Cardiac muscle cell (in vitro differentiated cells and primary cell): ENCODE measurements at regions not wholly inside any gene's neighbourhood (a gene's known extent, or its start where the extent isn't known, plus 50 kb on each side); places are given as distances from the start of the nearest gene placed in this dataset.

ENCODE experiments used
- DNase-seq, 2 donors: peaks; one replicate each; pipeline versions ENCODE4 v3.0.0 to v3.0.0-alpha.2; 2010 to 2017; ENCODE audit warnings: low read depth in 1 of 2, low spot score in 1 of 2
- H3K27ac ChIP-seq: fragments of 200-600 bp; sonication (generic); 2 replicates; pipeline ENCODE4 v1.5.1; 2016
- H3K27me3 ChIP-seq: fragments of 200-600 bp; sonication (generic); 2 replicates; pipeline ENCODE4 v1.6.0; 2016; ENCODE audit warnings: control low read depth
- H3K36me3 ChIP-seq: fragments of 200-600 bp; sonication (generic); 2 replicates; pipeline ENCODE4 v1.5.1; 2016; ENCODE audit warnings: control low read depth
- H3K4me1 ChIP-seq: fragments of 200-600 bp; sonication (generic); 2 replicates; pipeline ENCODE4 v1.8.1; 2017; ENCODE audit warnings: low read depth, mild to moderate bottlenecking, mixed run types
- H3K4me3 ChIP-seq: fragments of 200-600 bp; sonication (generic); 2 replicates; pipeline ENCODE4 v1.5.1; 2016; ENCODE audit warnings: mild to moderate bottlenecking
- H3K9me3 ChIP-seq: fragments of 200-600 bp; sonication (generic); 2 replicates; pipeline ENCODE4 v1.5.1; 2017; ENCODE audit warnings: low read depth, mild to moderate bottlenecking, control low read depth
- CTCF ChIP-seq: IDR thresholded peaks from 2 replicates; pipeline ENCODE4 v1.5.1; 2012; ENCODE audit warnings: low read depth, mild to moderate bottlenecking, low read length

GRCh38 chr15:61764141-61764540 is 296.1 kb downstream of the VPS13C start:
- TF ChIP-seq CTCF: no peak
- Histone ChIP-seq H3K4me1 (peaks cover 3% of the 10 kb centered on the region), H3K9me3 (no peaks in the 10 kb centered on the region), H3K36me3 (no peaks in the 10 kb centered on the region), H3K27ac (no peak overlapping the region), H3K27me3 (no peaks in the 10 kb centered on the region), H3K4me3 (no peak overlapping the region)
- no peak for DNase-seq

- Histone ChIP-seq H3K4me3 (no peak overlapping the region), H3K27ac (no peak overlapping the region), H3K27me3 (no peaks in the 10 kb centered on the region), H3K4me1 (peaks cover 3% of the 10 kb centered on the region), H3K9me3 (no peaks in the 10 kb centered on the region), H3K36me3 (no peaks in the 10 kb centered on the region)
- no peak for DNase-seq
- TF ChIP-seq CTCF: no peak
Measured at GRCh38 chr15:61762676-61763075, 297.6 kb downstream of the VPS13C start.

GRCh38 chr15:61759639-61760038 is 300.6 kb downstream of the VPS13C start:
- H3K4me1 ChIP-seq: no peaks in the 10 kb centered on the region
- H3K27ac ChIP-seq: no peak overlapping the region
- H3K27me3 ChIP-seq: no peaks in the 10 kb centered on the region
- no peak overlapping the region for H3K4me3 ChIP-seq
- TF ChIP-seq CTCF: no peak
- no peak for DNase-seq
- H3K9me3 ChIP-seq: no peaks in the 10 kb centered on the region
- no peaks in the 10 kb centered on the region for H3K36me3 ChIP-seq

GRCh38 chr15:61756071-61756820 is 304.0 kb downstream of the VPS13C start:
- Histone ChIP-seq H3K27ac (no peak overlapping the region), H3K4me1 (no peaks in the 10 kb centered on the region), H3K4me3 (no peak overlapping the region), H3K27me3 (no peaks in the 10 kb centered on the region), H3K9me3 (no peaks in the 10 kb centered on the region), H3K36me3 (no peaks in the 10 kb centered on the region)
- no peak for DNase-seq
- no peak for TF ChIP-seq CTCF

GRCh38 chr15:61755467-61755866 is 304.8 kb downstream of the VPS13C start:
- TF ChIP-seq CTCF: no peak
- Histone ChIP-seq H3K4me1 (no peaks in the 10 kb centered on the region), H3K36me3 (no peaks in the 10 kb centered on the region), H3K9me3 (no peaks in the 10 kb centered on the region), H3K27ac (no peak overlapping the region), H3K4me3 (no peak overlapping the region), H3K27me3 (no peaks in the 10 kb centered on the region)
- DNase-seq: no peak
